ENCODE measurements at regions not wholly inside any gene's neighbourhood (a gene's known extent, or its start where the extent isn't known, plus 50 kb on each side); places are given as distances from the start of the nearest gene placed in this dataset.

DNA sequence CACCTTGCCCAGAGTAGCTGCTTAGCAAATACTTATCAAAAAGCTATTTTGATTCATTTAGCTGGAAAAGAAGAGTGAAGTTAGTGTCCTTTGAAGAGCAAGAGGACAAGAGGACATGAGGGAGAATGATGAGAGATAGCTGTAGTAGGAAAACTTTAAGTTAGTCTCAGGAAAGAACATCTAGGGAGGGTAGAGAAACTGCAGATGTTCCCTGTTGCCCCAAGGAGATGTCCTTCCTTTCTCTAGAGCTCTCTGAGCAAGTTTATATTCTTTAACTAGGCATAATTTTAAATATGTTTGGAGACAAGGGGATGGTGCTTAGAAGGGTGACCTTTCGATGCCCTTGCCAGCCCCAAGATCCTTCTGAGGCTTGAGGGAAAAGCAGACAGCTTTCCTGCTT is 529.1 kb upstream of the TBX3 start:
- DNase-seq (ENCODE audit: low spot score, unreplicated experiment): no peak
- no peak overlapping the region for H3K4me3 Mint-ChIP-seq (ENCODE audit: low read depth)
- no peaks in the 10 kb centered on the region for H3K4me1 Mint-ChIP-seq (ENCODE audit: low read depth)
- no peak overlapping the region for H3K27ac Mint-ChIP-seq
- no peaks in the 10 kb centered on the region for H3K9me3 Mint-ChIP-seq (ENCODE audit: low read depth)
- TF ChIP-seq, protein P1, sequence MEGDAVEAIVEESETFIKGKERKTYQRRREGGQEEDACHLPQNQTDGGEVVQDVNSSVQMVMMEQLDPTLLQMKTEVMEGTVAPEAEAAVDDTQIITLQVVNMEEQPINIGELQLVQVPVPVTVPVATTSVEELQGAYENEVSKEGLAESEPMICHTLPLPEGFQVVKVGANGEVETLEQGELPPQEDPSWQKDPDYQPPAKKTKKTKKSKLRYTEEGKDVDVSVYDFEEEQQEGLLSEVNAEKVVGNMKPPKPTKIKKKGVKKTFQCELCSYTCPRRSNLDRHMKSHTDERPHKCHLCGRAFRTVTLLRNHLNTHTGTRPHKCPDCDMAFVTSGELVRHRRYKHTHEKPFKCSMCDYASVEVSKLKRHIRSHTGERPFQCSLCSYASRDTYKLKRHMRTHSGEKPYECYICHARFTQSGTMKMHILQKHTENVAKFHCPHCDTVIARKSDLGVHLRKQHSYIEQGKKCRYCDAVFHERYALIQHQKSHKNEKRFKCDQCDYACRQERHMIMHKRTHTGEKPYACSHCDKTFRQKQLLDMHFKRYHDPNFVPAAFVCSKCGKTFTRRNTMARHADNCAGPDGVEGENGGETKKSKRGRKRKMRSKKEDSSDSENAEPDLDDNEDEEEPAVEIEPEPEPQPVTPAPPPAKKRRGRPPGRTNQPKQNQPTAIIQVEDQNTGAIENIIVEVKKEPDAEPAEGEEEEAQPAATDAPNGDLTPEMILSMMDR (IDR thresholded peaks at IDR 0.05; ENCODE audit: unreplicated experiment): no peak
- peaks cover 19% of the 10 kb centered on the region for H3K27me3 Mint-ChIP-seq
- H3K36me3 Mint-ChIP-seq (ENCODE audit: insufficient read depth): no peaks in the 10 kb centered on the region

DNA sequence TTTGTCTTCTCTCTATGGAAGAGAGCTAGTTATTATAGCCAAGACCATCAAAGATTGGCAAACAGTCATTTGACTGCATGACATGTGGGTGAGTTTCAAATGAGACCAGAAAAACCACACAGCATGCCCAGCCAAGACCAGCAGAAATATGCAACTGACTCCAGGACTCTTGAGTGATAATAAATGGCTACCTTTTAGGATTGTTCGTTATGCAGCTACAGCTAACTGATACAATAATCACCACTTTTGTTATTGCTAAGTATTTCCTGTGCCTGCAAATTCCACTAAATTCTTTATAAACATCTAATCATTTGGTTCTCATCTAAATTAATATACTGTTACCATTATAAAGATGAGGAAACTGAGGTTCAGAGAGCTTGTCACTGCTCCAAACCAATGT is 528.4 kb upstream of the TBX3 start:
- H3K4me1 Mint-ChIP-seq (ENCODE audit: low read depth): peaks cover 5% of the 10 kb centered on the region
- H3K9me3 Mint-ChIP-seq (ENCODE audit: low read depth): no peaks in the 10 kb centered on the region
- no peaks in the 10 kb centered on the region for H3K36me3 Mint-ChIP-seq (ENCODE audit: insufficient read depth)
- H3K4me3 Mint-ChIP-seq (ENCODE audit: low read depth): no peak overlapping the region
- DNase-seq (ENCODE audit: low spot score, unreplicated experiment): no peak
- TF ChIP-seq, protein P1 (IDR thresholded peaks at IDR 0.05; ENCODE audit: unreplicated experiment): no peak
- H3K27me3 Mint-ChIP-seq: peaks cover 19% of the 10 kb centered on the region
- H3K27ac Mint-ChIP-seq: no peak overlapping the region

DNA sequence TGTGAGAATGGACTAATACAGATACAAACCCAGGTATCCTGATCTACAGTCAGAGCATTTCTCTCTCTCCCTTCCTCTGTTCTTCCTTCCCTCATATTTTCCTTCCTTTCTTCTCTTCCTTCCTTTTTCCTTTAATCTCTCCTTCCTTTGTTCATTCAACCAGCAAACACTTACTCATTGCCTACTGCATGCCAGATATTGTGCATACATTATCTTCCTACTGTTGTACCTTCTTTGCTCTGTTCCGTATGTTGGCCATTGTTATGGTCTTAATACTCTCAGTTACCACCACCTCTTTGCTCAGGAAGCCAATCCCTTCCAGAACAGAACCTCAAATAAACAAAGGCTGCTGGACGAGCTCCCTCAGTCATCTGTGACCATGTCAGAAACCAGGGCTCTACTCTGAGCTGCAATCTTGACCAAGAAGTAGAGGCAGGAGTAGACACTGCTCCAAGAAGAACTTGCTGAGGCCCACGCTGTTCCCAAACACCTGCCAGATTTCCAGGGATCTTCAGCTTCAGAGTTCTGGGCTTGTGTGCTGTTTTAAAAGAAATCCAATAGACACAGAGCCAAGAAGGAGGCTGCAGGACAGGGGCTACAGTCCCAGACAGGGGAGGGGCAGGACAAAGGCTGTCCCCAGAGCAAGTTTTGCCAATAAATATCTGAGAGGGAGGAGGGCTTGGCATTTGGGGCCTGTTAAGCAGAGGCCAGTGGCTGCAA is 526.7 kb upstream of the TBX3 start:
- Mint-ChIP-seq H3K36me3 (ENCODE audit: insufficient read depth) (no peaks in the 10 kb centered on the region), H3K4me1 (ENCODE audit: low read depth) (peaks cover 5% of the 10 kb centered on the region), H3K9me3 (ENCODE audit: low read depth) (no peaks in the 10 kb centered on the region), H3K27me3 (peaks cover 21% of the 10 kb centered on the region), H3K4me3 (ENCODE audit: low read depth) (no peak overlapping the region), H3K27ac (no peak overlapping the region)
- TF ChIP-seq, protein P1 (IDR thresholded peaks at IDR 0.05; ENCODE audit: unreplicated experiment): no peak
- DNase-seq (ENCODE audit: low spot score, unreplicated experiment): no peak

DNA sequence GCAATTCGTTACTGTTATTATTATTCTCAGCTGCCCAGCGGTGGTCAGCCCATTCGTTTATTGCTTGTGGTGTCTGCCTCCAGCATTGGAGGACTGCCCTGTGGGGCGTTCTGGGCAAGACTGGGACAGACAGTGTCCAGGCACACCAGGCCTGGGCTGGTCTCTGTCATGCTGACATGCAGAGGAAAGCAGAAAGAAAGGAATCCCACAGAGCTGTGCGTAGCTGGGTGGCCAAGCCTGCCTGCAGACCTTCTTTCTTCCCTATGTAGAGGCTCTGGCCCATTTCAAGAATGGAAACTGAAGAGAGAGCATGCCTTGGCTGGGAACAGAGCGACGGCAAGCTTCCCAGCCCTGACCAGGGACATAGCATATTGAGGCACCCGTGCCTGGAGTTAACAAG is 525.3 kb upstream of the TBX3 start:
- Mint-ChIP-seq H3K36me3 (ENCODE audit: insufficient read depth) (no peaks in the 10 kb centered on the region), H3K9me3 (ENCODE audit: low read depth) (no peaks in the 10 kb centered on the region), H3K4me3 (ENCODE audit: low read depth) (no peak overlapping the region), H3K4me1 (ENCODE audit: low read depth) (peaks cover 5% of the 10 kb centered on the region), H3K27ac (no peak overlapping the region), H3K27me3 (peaks cover 27% of the 10 kb centered on the region)
- TF ChIP-seq, protein P1 (IDR thresholded peaks at IDR 0.05; ENCODE audit: unreplicated experiment): no peak
- DNase-seq (ENCODE audit: low spot score, unreplicated experiment): no peak

DNA sequence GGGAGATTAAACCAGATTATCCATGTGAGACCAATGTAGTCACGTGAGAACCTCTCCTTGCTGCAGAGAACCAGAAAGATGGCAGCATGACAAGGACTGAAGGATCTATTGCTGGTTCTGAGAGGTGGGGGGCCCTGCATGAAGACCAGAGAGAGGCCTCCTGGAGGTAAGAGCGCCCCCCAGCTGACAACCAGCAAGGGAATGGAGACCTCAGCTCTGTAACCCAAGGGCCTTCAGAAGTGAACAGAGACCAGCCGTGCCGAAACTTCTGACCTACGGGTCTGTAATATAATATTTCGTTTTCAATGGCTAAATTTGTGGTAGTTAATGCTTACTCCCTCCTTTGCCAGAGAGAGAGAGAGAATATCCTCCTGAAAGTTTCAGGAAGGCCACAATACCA is 524.1 kb upstream of the TBX3 start:
- H3K27ac Mint-ChIP-seq: no peak overlapping the region
- H3K9me3 Mint-ChIP-seq (ENCODE audit: low read depth): no peaks in the 10 kb centered on the region
- peaks cover 5% of the 10 kb centered on the region for H3K4me1 Mint-ChIP-seq (ENCODE audit: low read depth)
- H3K4me3 Mint-ChIP-seq (ENCODE audit: low read depth): no peak overlapping the region
- H3K36me3 Mint-ChIP-seq (ENCODE audit: insufficient read depth): no peaks in the 10 kb centered on the region
- DNase-seq (ENCODE audit: low spot score, unreplicated experiment): no peak
- H3K27me3 Mint-ChIP-seq: peaks cover 34% of the 10 kb centered on the region
- TF ChIP-seq, protein P1 (IDR thresholded peaks at IDR 0.05; ENCODE audit: unreplicated experiment): no peak
